ENCODE measurements at regions not wholly inside any gene's neighbourhood (a gene's known extent, or its start where the extent isn't known, plus 50 kb on each side); places are given as distances from the start of the nearest gene placed in this dataset.

- TF ChIP-seq CTCF (conservative IDR thresholded peaks at IDR 0.05 in 1 of 2, IDR thresholded peaks at IDR 0.05 in 1 of 2; ENCODE audit: extremely low read depth in 1 of 2, insufficient read depth in 1 of 2, low read depth in 1 of 2, low read length in 2 of 2) (no peak), EZH2 (IDR thresholded peaks at IDR 0.05; ENCODE audit: borderline replicate concordance, low read length) (no peak)
These were observed 497.8 kb downstream of the NAV3 start for GRCh38 chr12:78328524-78328923.

Measured in mammary epithelial cell (primary cell).